Neuron (in vitro differentiated cells): ENCODE measurements at regions not wholly inside any gene's neighbourhood (a gene's known extent, or its start where the extent isn't known, plus 50 kb on each side); places are given as distances from the start of the nearest gene placed in this dataset.

Source experiments
- H2AFZ ChIP-seq: one replicate; pipeline ENCODE4 v1.6.1; 2013; ENCODE audit warnings: low read depth, mild to moderate bottlenecking, inconsistent platforms, low read length, moderate library complexity
- H3K27me3 ChIP-seq: one replicate; pipeline ENCODE4 v1.6.1; 2013; ENCODE audit warnings: low read length; ENCODE audit not compliant: insufficient read depth
- H3K36me3 ChIP-seq: one replicate; pipeline ENCODE4 v1.6.1; 2013; ENCODE audit warnings: low read length; ENCODE audit not compliant: insufficient read depth
- H3K4me1 ChIP-seq: one replicate; pipeline ENCODE4 v1.6.1; 2013; ENCODE audit warnings: low read length; ENCODE audit not compliant: insufficient read depth
- H3K4me3 ChIP-seq: 2 replicates; pipeline ENCODE4 v1.5.1; 2013; ENCODE audit warnings: mild to moderate bottlenecking, low read length, moderate library complexity
- H3K9me3 ChIP-seq: one replicate; pipeline ENCODE4 v1.6.1; 2013; ENCODE audit warnings: low read length

- no peak overlapping the region for H3K4me3 ChIP-seq
- no peaks in the 10 kb centered on the region for H3K9me3 ChIP-seq
- peaks cover under 1% of the 10 kb centered on the region for H3K27me3 ChIP-seq
- H3K4me1 ChIP-seq = peaks cover 8% of the 10 kb centered on the region
- H3K36me3 ChIP-seq = no peaks in the 10 kb centered on the region
- H2AFZ ChIP-seq = no peak overlapping the region
Measured at GRCh38 chr6:25107218-25107617, 171.5 kb upstream of the RIPOR2 start.

DNA sequence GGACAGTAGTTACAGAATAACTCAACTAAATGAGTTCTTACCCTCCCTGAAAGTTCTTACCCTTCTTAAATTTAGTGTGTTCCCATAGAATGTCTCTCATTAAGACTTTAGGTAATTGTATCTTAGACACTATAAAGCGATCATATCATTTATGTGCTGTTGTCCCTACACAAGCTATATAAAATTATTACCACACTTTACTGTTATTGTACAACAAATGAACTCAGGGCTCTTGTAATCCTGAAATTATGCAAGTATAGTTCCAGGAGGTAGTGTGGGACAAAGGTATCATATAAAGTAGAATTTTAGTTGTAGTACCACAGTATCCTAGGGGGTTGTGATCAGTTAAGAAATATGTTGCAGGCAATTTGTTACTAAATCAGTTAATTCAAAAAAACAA, 167.4 kb upstream of the CARMIL1 start:
- Histone ChIP-seq H2AFZ (no peak overlapping the region), H3K4me1 (no peaks in the 10 kb centered on the region), H3K4me3 (no peak overlapping the region), H3K36me3 (no peaks in the 10 kb centered on the region), H3K9me3 (no peaks in the 10 kb centered on the region), H3K27me3 (peaks cover 6% of the 10 kb centered on the region)

DNA sequence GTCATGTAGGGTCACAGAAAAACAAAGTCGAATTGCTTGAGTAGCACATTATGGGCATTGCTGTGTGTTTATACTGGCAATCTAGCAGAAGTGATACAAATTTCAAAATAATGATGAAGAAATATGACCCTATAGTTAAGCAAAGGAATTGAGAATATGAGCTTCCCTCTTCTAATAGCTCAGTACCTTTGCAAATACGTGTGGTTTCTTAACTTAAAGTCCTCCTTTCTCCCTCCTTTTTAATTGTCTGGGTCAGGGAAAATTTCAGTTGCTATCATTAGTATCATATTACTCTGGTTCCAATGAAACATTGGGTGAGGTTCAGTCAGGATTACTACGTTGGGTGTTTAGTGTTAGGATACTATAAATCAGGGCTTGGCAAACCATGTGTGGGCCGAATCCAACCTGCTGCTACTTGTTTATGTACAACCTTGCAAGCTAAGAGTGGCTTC, 166.8 kb upstream of the CARMIL1 start:
- no peak overlapping the region for H2AFZ ChIP-seq
- no peaks in the 10 kb centered on the region for H3K36me3 ChIP-seq
- H3K27me3 ChIP-seq = peaks cover 6% of the 10 kb centered on the region
- H3K9me3 ChIP-seq = no peaks in the 10 kb centered on the region
- H3K4me3 ChIP-seq = no peak overlapping the region
- H3K4me1 ChIP-seq = no peaks in the 10 kb centered on the region

GRCh38 chr6:25113436-25113835, 165.7 kb upstream of the CARMIL1 start:
- Histone ChIP-seq H3K36me3 (no peaks in the 10 kb centered on the region), H3K9me3 (no peaks in the 10 kb centered on the region), H2AFZ (no peak overlapping the region), H3K27me3 (peaks cover 6% of the 10 kb centered on the region), H3K4me1 (no peaks in the 10 kb centered on the region), H3K4me3 (no peak overlapping the region)

GRCh38 chr6:25118038-25118437, 161.1 kb upstream of the CARMIL1 start:
- Histone ChIP-seq H3K36me3 (no peaks in the 10 kb centered on the region), H2AFZ (no peak overlapping the region), H3K4me3 (no peak overlapping the region), H3K9me3 (no peaks in the 10 kb centered on the region), H3K4me1 (no peaks in the 10 kb centered on the region), H3K27me3 (peaks cover 5% of the 10 kb centered on the region)

- H3K4me3 ChIP-seq = no peak overlapping the region
- no peaks in the 10 kb centered on the region for H3K9me3 ChIP-seq
- H3K4me1 ChIP-seq = no peaks in the 10 kb centered on the region
- peaks cover 2% of the 10 kb centered on the region for H3K27me3 ChIP-seq
- no peaks in the 10 kb centered on the region for H3K36me3 ChIP-seq
- no peak overlapping the region for H2AFZ ChIP-seq
Measured at GRCh38 chr6:25121186-25121585, 158.0 kb upstream of the CARMIL1 start.

GRCh38 chr6:25122001-25122400, 157.2 kb upstream of the CARMIL1 start:
- H3K36me3 ChIP-seq = no peaks in the 10 kb centered on the region
- peaks cover 2% of the 10 kb centered on the region for H3K27me3 ChIP-seq
- H3K4me3 ChIP-seq = no peak overlapping the region
- no peaks in the 10 kb centered on the region for H3K9me3 ChIP-seq
- H2AFZ ChIP-seq = no peak overlapping the region
- H3K4me1 ChIP-seq = no peaks in the 10 kb centered on the region

GRCh38 chr6:25122622-25123237, 156.4 kb upstream of the CARMIL1 start:
- Histone ChIP-seq H2AFZ (no peak overlapping the region), H3K36me3 (no peaks in the 10 kb centered on the region), H3K4me3 (no peak overlapping the region), H3K9me3 (no peaks in the 10 kb centered on the region), H3K27me3 (peaks cover 2% of the 10 kb centered on the region), H3K4me1 (no peaks in the 10 kb centered on the region)

GRCh38 chr6:25124216-25124715, 154.9 kb upstream of the CARMIL1 start:
- H3K27me3 ChIP-seq = peaks cover 2% of the 10 kb centered on the region
- H3K4me3 ChIP-seq = no peak overlapping the region
- H3K4me1 ChIP-seq = no peaks in the 10 kb centered on the region
- no peaks in the 10 kb centered on the region for H3K9me3 ChIP-seq
- H2AFZ ChIP-seq = no peak overlapping the region
- no peaks in the 10 kb centered on the region for H3K36me3 ChIP-seq

DNA sequence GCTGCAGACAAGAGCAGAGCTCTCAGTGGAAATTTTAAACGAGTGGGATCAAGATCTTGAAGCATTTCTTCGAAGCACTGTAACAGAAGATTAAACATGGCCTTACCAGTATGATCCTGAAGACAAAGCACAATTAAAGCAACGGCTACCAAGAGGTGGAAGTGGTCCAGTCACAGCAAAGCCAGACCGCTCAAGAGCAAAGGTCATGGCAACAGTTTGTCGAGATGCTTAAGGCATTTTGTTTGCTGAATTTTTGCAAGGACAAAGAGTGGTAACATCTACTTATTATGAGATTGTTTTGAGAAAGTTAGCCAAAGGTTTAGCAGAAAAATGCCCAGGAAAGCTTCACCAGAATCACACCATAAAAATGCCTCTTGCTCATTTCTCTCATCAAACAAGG, 153.4 kb upstream of the CARMIL1 start:
- no peak overlapping the region for H2AFZ ChIP-seq
- H3K4me3 ChIP-seq = no peak overlapping the region
- peaks cover 2% of the 10 kb centered on the region for H3K27me3 ChIP-seq
- H3K9me3 ChIP-seq = no peaks in the 10 kb centered on the region
- H3K4me1 ChIP-seq = no peaks in the 10 kb centered on the region
- no peaks in the 10 kb centered on the region for H3K36me3 ChIP-seq

- no peak overlapping the region for H2AFZ ChIP-seq
- no peaks in the 10 kb centered on the region for H3K4me1 ChIP-seq
- H3K4me3 ChIP-seq = no peak overlapping the region
- no peaks in the 10 kb centered on the region for H3K9me3 ChIP-seq
- no peaks in the 10 kb centered on the region for H3K27me3 ChIP-seq
- no peaks in the 10 kb centered on the region for H3K36me3 ChIP-seq
Measured at GRCh38 chr6:25127076-25127837, 151.9 kb upstream of the CARMIL1 start.

DNA sequence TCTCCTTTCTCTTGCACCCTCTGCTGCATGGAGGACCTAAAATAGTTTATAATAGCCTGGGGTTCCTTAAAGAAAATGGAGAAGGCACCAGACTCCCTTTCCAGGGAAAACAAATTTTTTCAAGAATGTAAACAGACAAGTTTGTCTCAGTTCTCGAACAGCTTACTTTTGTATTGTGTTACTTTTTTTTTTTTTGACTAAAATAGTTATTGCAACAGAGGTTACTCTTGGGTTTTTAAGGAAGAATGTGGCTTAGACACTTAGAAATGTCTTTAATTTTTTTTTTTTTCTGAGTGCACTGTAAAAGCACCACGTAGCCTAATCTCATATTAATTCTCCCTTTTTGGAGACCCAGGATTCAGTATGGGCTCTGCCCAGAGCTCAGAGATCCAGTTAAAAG, 148.7 kb upstream of the CARMIL1 start:
- Histone ChIP-seq H3K36me3 (no peaks in the 10 kb centered on the region), H3K27me3 (no peaks in the 10 kb centered on the region), H2AFZ (no peak overlapping the region), H3K9me3 (no peaks in the 10 kb centered on the region), H3K4me3 (no peak overlapping the region), H3K4me1 (no peaks in the 10 kb centered on the region)

GRCh38 chr6:25132934-25133333, 146.2 kb upstream of the CARMIL1 start:
- Histone ChIP-seq H3K9me3 (no peaks in the 10 kb centered on the region), H3K27me3 (no peaks in the 10 kb centered on the region), H3K36me3 (no peaks in the 10 kb centered on the region), H2AFZ (no peak overlapping the region), H3K4me3 (no peak overlapping the region), H3K4me1 (no peaks in the 10 kb centered on the region)
